D341Med (cell line): ENCODE measurements at regions not wholly inside any gene's neighbourhood (a gene's known extent, or its start where the extent isn't known, plus 50 kb on each side); places are given as distances from the start of the nearest gene placed in this dataset.
"Not testable (repeated sequence)": the region's sequence is repeated elsewhere in the genome, so short reads cannot be mapped to it uniquely, and the experiment has no call there.

Experiments used
- DNase-seq: peaks from one replicate; pipeline ENCODE4 v3.0.0; 2012; ENCODE audit warnings: low spot score

GRCh38 chr17:56002656-56003055, 150.6 kb upstream of the ANKFN1 start:
- DNase-seq: not testable (repeated sequence)

- no peak for DNase-seq
Measured at GRCh38 chr17:56009795-56010651, 143.3 kb upstream of the ANKFN1 start.

GRCh38 chr17:56011406-56012131, 141.7 kb upstream of the ANKFN1 start:
- no peak for DNase-seq

GRCh38 chr17:56018211-56018610, 135.1 kb upstream of the ANKFN1 start:
- DNase-seq: no peak

- DNase-seq: no peak
Measured at GRCh38 chr17:56020369-56020768, 132.9 kb upstream of the ANKFN1 start.

GRCh38 chr17:56021681-56022190, 131.5 kb upstream of the ANKFN1 start:
- no peak for DNase-seq

- DNase-seq: no peak
Measured at GRCh38 chr17:56023851-56024250, 129.4 kb upstream of the ANKFN1 start.

GRCh38 chr17:56026915-56027314, 126.4 kb upstream of the ANKFN1 start:
- DNase-seq: no peak

GRCh38 chr17:56028837-56029236, 124.4 kb upstream of the ANKFN1 start:
- DNase-seq: no peak

- DNase-seq: no peak
Measured at GRCh38 chr17:56030009-56030624, 123.2 kb upstream of the ANKFN1 start.

GRCh38 chr17:56031636-56032035, 121.6 kb upstream of the ANKFN1 start:
- no peak for DNase-seq

GRCh38 chr17:56034197-56034635, 119.1 kb upstream of the ANKFN1 start:
- DNase-seq: no peak

- no peak for DNase-seq
Measured at GRCh38 chr17:56038131-56038530, 115.1 kb upstream of the ANKFN1 start.

GRCh38 chr17:56045872-56046271, 107.4 kb upstream of the ANKFN1 start:
- no peak for DNase-seq

- no peak for DNase-seq
Measured at GRCh38 chr17:56047331-56047730, 105.9 kb upstream of the ANKFN1 start.

GRCh38 chr17:56057869-56058268, 95.4 kb upstream of the ANKFN1 start:
- no peak for DNase-seq

- DNase-seq: peak; percentile 76
Measured at GRCh38 chr17:56064506-56064905, 88.8 kb upstream of the ANKFN1 start.

GRCh38 chr17:56074361-56074890, 78.8 kb upstream of the ANKFN1 start:
- DNase-seq: no peak

- DNase-seq: no peak
Measured at GRCh38 chr17:56076980-56077379, 76.3 kb upstream of the ANKFN1 start.

- no peak for DNase-seq
Measured at GRCh38 chr17:56083475-56083874, 69.8 kb upstream of the ANKFN1 start.

GRCh38 chr17:56085576-56086267, 67.6 kb upstream of the ANKFN1 start:
- DNase-seq: no peak

GRCh38 chr17:56087199-56087598, 66.1 kb upstream of the ANKFN1 start:
- DNase-seq: no peak
